HL-60/S4 treated with phorbol 12-myristate 13-acetate at 8.2 ng/mL for 4 days and 3 days (cell line): ENCODE measurements at regions not wholly inside any gene's neighbourhood (a gene's known extent, or its start where the extent isn't known, plus 50 kb on each side); places are given as distances from the start of the nearest gene placed in this dataset.

Experiments used
- in situ Hi-C: fragments of 300-500 bp; cut with MboI; formaldehyde crosslinking; loops from 2 replicates; pipeline ENCODE4 v1.15.0; 2022; ENCODE audit warnings: low sequenced_read_pairs

DNA sequence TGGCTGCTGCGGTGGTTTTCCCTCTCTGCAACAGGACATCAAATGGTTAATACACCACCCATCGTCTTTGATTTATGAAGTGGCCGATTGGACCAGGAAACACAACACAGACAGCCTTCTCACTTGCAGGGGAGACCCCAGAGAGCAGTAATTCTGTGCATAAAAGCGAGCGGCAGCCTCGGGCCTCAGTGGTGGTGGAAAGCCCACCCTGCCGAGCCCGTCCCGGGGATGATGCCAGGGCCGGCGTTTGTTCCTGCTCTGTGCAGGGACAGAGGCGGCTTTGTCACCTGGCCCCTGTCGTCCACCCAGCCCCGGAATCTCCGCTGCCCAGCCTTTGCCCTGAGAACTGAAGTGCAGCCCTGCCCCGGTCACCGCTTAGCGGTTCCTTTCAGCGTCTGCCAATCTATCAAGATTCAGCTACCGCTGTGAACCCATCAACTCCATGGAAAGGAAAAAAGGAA is 184.4 kb downstream of the TSHZ3 start:
- in situ Hi-C loops = no loop called here

DNA sequence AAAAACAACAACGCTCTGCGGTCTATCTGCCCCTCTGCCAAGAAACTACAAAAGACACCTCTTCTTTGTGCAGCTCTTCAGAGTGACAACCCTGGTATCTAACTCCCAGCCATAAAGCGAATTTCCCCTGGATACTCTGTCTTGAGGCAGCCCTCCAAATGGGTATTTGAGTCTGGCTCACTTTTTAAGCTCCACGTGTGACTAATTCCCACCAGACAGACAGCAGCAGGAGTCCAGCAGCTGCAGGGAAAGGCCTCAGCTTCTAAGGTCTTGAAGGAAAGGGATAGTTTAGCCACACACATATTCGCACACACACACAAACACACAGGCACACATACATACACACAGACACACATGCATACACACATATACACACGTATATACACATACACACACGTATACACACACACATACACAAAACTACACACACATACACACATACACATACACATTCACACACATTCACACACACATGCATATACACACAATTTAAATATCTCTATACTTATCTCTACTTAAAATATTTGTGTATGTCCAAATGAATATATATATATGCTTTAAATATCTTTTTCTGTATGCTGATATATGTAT is 188.8 kb downstream of the TSHZ3 start:
- in situ Hi-C loops = no loop called here

DNA sequence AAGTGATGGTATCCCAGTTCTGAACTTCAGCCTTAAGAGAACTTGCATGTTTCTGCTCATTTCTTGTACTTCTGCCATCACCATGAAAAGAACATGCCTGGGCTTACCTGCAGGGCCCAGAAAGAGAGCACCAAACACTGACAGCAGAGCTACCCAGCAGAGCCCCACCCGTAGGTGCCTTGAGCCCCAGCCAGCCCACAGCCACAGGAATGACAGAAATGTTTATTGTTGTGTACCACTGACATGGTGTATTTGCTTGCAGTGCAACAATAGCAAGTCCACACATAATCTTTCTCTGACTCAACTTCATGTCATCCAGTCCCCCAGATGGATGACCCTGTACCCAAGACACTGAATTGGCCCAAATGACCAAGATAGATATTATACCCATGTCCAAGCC is 195.2 kb downstream of the TSHZ3 start:
- in situ Hi-C loops = no loop called here

DNA sequence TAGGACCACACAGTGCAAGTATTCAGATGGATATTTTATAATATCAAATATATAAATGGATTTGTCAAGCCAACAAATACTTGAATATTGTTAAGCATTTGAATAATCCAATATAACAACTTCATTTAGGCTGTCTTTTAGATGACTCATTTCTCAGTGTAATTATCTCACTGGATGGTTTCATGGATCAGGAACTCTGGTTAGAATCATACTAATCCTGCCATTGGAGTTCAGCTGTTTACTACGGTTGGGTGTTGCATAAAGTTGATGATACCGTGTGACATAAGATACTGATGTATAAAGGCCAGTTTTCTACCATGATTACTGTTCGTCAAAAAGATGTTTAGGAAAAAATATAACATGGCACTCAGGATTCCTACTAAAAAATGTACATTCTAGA is 196.3 kb downstream of the TSHZ3 start:
- in situ Hi-C loops = no loop called here

DNA sequence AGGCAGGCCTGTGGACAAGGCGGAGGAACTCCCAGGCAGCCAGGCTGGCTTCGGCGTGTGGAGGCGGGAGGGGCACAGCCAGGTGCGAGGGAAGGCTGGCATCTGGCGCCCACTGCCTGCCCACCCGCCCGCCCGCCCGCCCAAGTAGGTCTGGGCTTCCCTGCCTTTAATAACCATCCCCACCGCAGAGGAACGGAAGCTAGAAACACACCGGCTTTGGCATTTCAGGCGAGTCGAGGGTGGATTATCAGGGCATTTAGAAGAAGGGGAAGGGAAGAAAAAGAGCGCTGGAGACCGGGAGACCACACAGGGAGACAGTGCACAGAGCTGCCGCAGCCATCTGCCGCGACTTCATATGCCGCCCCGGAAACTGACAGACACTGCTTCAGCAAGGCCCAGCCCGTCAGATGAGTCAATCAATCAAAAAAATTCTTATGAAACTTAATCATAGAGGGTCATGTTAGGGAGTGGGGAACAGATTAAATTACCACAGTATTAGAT is 199.7 kb downstream of the TSHZ3 start:
- in situ Hi-C loops = no loop called here

DNA sequence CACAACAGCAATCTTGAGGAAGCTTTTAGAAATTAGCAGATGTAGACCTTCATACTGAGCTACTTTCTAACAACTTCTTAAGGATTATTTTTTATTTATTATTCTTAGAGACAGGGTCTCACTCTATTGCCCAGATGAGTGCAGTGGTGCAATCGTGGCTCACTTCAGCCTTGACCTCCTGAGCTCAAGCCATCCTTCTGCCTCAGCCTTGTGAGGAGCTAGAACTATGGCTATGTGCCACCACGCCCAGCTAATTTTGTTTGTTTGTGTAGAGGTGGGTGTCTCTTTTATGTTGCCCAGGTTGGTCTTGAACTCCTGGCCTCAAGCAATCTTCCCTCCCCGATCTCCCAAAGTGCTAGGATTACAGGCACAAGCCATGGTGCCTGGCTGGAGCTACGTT is 200.6 kb downstream of the TSHZ3 start:
- in situ Hi-C loops = no loop called here

DNA sequence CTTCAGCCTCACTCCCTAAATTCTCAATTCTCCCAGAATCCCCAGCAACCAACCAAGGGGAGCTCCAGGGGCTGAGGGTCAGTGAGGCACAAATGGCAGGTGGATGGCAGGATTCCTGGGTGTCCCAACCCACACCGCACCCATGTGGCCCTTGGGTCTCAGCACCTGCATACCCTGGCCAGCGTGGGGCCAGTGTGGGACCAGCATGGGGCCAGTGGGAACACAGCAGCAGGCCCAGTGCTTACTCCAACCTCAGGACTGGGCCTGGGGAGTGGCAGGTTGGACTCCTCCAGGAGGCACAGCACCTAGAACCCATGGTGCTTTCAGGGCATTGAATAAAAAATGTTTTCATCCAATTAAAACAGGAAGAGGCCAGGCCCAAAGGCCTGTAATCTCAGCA is 202.0 kb downstream of the TSHZ3 start:
- in situ Hi-C loops = no loop called here

DNA sequence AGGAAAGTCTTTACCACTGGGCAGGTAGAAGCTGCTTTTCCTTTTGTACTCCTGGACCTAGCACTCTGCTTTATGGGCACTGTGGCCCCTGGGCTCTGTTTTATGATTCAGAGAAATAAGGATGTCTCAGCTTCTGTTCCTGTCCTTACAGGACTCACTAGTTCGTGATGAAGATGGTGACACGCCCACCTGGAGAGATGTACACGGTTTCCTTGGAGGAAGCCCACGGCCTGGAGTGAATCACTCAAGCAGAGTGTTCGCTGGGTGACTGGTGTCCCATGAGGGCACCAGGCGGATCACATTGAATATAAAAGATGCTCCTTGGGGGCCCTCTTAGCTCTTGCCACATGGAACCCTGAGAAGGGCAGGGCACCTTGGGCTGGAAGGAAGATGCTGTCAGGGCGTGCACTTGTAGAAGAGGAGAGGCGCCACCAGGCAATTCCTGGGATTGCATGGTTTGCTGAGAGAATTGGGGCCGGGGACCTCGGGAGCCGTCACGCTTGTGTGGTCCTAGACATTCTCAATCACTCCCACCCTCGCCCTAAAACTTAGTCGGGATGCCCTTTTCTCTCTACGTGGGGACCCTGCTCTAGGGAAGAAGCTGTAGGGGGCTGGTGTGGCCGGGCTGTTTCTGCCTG is 202.6 kb downstream of the TSHZ3 start:
- in situ Hi-C loops = no loop called here

DNA sequence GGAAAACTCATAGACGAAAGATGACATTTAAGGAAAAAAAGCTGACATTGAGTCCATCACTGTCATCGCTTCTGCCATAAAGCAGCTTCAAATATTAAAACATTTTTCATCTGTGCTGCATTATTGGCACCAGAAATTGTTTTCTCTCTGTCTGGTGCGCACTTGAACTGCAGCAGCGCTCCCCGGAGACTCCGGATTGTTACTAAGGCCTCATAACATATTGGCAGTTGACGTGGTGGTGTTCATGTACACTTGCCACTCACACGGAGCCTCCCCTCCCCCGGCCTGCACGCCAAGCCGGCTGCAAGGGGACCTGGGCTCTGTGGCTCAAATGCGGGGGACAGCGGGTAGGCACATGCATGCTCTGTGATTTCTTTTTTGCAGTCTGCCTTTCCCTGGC is 203.2 kb downstream of the TSHZ3 start:
- in situ Hi-C loops = no loop called here

DNA sequence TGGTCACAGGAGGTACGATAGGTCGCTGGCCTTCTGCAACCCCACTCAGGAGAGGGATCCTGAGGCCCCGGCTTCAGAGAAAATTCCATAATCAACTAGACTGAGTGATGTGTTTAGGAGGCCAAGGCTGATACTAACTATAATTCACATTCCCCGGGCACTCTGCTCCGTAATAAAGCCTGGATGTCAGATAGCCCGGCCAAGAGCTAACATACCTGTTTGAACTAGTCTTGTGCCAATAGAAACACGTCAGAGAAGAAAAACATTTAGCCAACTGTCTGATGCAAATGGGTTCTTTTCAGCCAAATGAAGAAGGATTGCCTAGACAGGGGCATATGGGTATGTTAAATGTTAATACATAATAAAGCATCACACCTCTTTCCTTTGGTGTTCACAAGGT is 204.2 kb downstream of the TSHZ3 start:
- in situ Hi-C loops = no loop called here

DNA sequence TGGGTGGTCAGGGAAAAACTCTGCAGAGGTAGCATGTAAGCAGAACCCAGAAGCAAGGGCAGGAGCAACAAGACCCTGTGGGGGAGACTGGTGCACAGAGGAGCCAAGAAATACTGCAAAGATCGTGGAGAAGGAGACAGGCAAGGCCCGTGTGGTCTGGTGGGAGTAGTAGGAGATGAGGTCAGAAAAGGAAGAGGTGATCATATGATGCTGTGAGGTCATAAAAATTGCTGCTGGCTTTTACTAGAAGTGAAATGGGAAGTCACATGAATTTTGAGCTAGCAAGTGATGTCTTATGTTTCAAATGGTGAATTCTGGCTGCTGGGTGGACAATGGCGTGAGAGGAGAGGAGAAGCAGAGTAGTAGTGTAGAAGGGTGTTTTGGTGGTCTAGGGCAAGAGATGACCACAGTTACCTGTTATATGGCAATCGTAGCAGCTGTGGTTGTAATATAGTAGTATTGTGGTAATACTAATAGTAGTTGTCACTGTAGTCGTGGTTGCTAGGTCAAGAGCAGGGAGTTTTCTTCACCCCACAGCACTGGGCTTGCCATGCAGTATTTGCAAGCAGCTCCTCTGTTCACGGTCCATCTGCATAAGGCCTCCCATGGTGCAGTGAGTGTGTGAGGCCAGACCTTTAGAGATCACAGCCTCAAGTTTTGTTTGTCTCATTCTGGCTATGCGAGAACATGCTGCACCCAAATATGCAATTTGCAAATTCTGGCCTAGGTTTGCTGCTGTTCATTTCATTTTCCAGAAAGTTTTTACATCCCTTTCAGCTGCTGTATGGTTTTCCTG is 205.0 kb downstream of the TSHZ3 start:
- in situ Hi-C loops = no loop called here

DNA sequence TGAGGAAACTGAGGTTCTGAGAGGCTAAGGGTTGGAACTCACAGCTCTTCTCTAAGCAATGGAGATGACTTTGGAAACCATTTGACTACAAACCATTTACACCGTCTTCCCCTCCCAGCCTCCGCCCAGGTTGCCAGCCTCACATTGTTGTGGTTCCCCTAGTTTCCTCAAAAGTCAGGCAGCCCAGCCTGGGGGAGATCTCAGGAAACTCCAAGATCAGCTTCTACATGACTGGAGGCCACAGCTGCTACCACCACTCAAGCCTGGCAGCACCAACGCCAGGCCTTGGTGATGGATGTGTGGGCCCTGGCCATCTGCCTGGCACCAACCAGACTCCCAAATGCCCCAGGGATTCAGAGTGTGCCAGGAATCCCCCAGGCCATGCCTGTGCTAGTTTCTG is 207.9 kb downstream of the TSHZ3 start:
- in situ Hi-C loops = no loop called here

DNA sequence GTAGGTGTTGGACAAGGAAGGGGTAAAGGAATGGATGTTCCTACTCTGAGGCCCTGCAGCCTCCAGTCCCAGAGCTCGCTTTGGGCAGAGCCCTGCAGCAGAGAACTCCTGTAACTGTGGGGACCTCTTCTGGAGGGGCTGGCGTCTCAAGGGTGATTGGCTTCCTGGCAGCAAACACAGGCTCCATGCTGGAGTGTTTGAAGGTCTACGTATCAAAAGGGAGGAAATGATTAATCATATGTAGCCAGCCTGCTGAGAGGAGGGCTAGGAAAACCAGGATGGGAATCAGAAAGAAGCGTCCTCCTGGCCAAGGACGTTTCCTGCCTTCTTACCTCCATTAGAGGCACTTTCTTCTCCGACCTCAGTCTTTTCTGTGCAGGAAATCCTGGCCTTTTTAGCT is 208.5 kb downstream of the TSHZ3 start:
- in situ Hi-C loops = no loop called here

DNA sequence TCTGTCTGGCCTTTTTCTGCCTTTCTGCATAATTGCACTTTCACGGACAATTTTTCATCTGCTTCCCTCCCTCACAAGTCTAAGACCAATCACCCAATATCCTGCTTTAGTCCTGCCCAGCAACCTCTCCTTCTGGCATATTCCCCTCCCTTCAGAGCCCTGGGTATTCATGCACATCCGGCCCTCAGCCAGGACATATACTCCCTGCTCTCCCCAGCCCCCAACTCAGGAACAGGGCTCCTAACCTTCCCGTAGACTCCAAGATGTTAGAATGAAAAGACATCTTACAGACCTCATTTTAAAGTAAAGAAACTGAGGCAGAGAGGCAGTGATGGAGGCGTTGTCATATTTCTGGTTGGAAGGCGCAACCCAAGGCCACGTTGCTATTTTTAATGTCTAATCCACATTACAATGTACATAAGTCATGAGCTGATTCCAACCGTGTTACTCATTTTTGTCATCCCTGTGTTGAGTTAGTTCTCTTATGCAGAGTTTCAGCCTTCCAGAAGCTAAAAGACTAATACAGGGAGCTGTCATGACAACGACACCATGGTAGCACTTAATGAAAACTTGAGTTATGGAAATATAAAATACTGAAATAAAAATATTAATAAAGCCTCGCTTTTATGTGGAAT is 209.2 kb downstream of the TSHZ3 start:
- in situ Hi-C loops = no loop called here

DNA sequence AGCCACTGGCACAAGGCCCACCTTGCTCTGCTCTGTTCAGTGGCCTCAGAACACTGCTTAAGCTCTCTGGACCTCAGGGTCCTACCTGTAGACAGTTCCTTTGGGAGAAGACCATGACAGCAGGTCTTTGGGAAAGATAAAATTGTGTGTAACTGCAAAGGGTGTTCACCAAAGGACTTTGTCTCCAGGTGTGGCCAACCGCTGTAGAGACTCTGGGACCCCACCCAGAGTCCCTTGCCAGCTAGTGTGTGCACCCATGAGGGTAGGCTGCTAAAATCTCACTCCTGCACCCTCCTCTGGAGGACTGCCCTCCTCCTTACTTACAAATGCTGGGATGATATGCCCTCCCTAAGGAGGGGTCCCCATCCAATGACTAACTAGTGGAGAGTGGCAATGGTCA is 211.2 kb downstream of the TSHZ3 start:
- in situ Hi-C loops = no loop called here

DNA sequence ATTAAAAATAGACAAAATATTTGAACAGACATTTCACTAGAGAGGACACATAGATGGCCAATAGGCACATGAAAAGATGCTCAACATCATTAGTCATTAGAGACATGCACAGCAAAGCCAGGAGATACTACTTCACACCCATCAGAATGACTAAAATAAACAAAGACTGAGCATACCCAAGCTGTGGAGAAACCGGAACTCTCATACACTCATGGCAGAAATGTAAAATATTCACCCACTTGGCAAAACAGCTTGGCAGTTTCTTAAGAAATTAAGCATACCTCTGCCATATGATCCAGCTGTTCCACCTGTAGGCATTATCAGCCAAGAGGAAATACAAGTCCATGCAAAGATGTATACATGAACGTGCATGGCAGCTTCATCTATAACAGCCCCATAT is 213.4 kb downstream of the TSHZ3 start:
- in situ Hi-C loops = no loop called here

DNA sequence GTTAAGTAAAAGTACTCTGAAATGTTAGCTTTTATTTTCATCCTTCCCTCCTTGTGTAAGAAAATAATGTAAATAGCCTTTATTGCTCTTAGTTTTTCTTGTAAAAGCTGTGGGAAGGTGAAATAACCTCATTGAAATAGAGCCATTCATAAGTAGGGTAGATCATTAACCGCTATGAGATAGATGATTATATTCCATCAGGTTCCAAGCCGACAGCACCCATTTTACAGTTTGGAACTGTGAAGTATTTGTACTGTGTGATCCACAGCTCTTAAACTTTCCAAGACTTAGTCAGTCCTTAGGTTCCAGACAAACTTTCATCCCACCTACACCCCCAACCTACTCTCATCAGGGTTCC is 216.5 kb downstream of the TSHZ3 start:
- in situ Hi-C loops = no loop called here

DNA sequence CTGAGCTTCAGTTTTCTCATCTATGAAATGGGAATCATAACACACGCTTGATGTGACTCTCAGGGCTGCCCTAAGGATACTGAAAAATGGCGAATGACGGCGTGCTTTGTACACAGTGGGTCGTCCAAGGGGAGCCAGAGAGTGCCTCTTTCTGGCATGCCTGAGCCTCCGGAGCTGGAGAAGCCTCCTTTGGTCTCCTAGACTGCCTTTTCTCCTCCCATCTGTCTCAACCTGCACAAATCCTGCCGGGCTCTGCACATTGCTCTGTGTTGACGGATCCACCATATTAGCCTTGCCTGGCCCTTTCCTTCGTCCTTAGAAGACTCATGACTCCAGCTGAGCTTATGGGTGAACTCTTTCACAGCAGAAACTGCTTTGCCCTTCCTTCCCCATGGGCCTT is 220.9 kb downstream of the TSHZ3 start:
- in situ Hi-C loops = no loop called here

DNA sequence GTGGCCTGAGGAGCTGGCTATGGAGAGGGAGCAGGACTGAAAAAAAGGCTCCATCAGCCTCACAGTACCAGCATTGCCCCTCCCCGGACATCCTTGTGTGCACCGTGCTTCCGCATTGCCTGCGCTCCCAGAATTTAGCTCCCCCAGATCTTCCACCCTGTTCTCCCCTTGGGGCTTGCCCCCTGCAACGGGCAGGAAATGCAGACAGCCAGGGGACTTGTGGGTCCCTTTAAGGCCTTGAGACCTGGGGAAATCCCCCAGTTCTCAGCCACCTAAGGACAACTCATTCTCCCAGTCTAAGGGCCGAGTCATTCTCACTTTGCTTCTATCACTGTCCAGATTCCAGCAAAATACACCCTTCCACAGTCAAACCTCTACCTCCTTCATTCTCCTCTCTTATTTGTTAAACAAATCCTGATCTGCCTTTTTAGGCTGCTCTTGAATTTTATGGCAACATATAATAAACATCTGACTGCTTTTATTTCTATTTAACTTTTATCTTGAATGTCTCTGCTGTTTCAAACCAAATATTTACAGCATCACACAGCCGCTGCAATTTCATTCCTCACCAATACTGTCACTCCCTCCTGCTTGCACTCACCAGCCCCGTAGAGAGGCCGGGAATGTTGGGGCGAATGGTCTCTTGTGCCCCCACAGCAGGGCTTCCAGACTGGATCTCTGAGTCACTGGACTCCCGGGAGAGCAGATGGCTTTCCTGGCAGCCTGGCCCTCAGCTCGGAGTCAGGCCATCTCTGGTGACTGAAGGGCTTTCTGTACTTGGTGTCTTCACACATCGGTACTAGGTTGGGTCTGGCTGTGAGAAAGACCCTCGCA is 221.9 kb downstream of the TSHZ3 start:
- in situ Hi-C loops = no loop called here

DNA sequence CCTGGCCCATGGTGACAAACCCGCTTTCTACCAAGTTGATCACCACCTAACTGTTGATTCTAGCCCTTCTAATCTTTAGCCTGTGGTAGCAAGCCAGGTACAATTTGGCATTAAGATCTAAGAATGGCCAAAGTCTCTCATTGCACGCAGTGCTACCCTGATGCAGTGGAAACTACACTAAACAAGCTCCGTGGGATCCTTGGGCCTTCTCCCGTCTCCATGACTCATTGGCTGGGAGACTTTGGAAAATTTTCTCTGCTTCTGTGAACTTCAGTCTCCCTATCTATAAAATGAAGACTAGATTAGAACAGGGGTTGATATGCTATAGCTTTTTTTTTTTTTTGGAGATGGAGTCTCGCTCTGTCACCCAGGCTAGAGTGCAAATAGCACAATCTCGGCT is 223.0 kb downstream of the TSHZ3 start:
- in situ Hi-C loops = no loop called here

DNA sequence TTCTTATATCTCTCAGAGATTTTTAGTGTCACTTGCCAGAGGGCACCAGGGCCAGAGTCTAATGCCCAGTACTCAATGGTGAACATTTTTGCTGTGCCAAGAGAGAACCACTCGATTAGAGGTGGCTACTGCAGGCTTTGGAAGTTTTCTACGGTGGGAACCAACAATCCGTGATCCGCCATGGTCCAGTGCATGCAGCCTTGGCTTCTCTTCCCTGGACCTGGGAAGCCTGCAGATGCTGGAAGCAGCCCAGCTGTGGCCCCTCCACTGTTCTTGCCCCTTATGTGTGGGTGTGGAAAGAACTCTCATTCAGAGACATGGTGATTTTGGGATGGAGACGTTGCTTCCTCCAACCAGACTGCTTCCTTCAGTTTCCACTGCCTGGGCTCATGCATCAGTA is 224.2 kb downstream of the TSHZ3 start:
- in situ Hi-C loops = no loop called here
